ENCODE measurements at regions not wholly inside any gene's neighbourhood (a gene's known extent, or its start where the extent isn't known, plus 50 kb on each side); places are given as distances from the start of the nearest gene placed in this dataset.

DNA sequence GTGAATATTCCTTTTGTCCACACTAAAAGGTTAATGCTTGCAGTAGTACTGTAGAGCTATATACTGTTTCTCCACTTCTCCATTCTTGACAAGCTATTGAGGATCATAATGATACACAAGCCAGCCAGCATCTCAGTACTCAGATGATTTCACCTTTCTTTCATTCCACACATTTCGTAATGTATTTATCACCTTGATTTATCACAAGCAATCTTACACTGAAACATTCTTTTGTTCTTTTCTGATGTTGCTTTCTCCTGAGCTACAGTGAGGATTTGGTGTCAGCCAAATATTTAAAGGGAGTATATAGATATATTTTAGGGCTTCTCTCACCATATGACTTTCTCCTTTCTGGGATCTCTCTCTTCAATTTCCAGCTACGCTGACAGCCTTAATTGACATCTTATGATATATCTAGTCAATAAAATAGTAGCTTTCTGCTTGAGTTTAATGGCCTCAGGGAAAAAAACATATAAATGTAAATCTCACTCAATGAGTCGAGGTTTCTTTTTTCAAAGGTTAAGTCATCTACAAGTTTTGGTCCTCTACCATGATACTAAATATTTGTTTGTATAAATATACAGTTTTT, 1327.0 kb downstream of the NSUN3 start:
- no peak overlapping the region for H3K9ac ChIP-seq (ENCODE audit: low read length)
- no peak overlapping the region for H3K27ac ChIP-seq (ENCODE audit: low read depth, low read length)
- no peaks in the 10 kb centered on the region for H3K27me3 ChIP-seq (ENCODE audit: insufficient read depth, low read length)
- no peak for FAIRE-seq
- TF ChIP-seq, protein P1, sequence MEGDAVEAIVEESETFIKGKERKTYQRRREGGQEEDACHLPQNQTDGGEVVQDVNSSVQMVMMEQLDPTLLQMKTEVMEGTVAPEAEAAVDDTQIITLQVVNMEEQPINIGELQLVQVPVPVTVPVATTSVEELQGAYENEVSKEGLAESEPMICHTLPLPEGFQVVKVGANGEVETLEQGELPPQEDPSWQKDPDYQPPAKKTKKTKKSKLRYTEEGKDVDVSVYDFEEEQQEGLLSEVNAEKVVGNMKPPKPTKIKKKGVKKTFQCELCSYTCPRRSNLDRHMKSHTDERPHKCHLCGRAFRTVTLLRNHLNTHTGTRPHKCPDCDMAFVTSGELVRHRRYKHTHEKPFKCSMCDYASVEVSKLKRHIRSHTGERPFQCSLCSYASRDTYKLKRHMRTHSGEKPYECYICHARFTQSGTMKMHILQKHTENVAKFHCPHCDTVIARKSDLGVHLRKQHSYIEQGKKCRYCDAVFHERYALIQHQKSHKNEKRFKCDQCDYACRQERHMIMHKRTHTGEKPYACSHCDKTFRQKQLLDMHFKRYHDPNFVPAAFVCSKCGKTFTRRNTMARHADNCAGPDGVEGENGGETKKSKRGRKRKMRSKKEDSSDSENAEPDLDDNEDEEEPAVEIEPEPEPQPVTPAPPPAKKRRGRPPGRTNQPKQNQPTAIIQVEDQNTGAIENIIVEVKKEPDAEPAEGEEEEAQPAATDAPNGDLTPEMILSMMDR (IDR thresholded peaks at IDR 0.05; ENCODE audit: insufficient read depth, low read depth, low read length): no peak
- no peak for TF ChIP-seq EZH2 (IDR thresholded peaks at IDR 0.05; ENCODE audit: insufficient read depth, low read length)
- H3K79me2 ChIP-seq (ENCODE audit: insufficient read depth, low read length): no peaks in the 10 kb centered on the region
- no peak overlapping the region for H2AFZ ChIP-seq (ENCODE audit: low read depth, low read length)
- H3K27ac Mint-ChIP-seq (ENCODE audit: unreplicated experiment): no peak overlapping the region
- H3K36me3 Mint-ChIP-seq (ENCODE audit: low read depth, unreplicated experiment): no peaks in the 10 kb centered on the region
- H3K27me3 Mint-ChIP-seq (ENCODE audit: low read depth, unreplicated experiment): no peaks in the 10 kb centered on the region
- no peaks in the 10 kb centered on the region for H3K9me3 Mint-ChIP-seq (ENCODE audit: unreplicated experiment)
- H3K4me2 ChIP-seq (ENCODE audit: low read length): no peak overlapping the region
- no peak for DNase-seq (ENCODE audit: low read depth)
- H3K4me3 ChIP-seq (ENCODE audit: insufficient read depth, low read depth, low read length): no peak overlapping the region
- H3K4me3 Mint-ChIP-seq (ENCODE audit: unreplicated experiment): no peak overlapping the region
- H3K9me3 ChIP-seq (ENCODE audit: insufficient read depth, low read depth, low read length): no peaks in the 10 kb centered on the region
- H4K20me1 ChIP-seq (ENCODE audit: insufficient read depth, low read length): no peaks in the 10 kb centered on the region
- H3K36me3 ChIP-seq (ENCODE audit: insufficient read depth, low read length): no peaks in the 10 kb centered on the region
- no peaks in the 10 kb centered on the region for H3K4me1 Mint-ChIP-seq (ENCODE audit: low read depth, unreplicated experiment)
- H3K4me1 ChIP-seq (ENCODE audit: insufficient read depth, low read length): no peaks in the 10 kb centered on the region

DNA sequence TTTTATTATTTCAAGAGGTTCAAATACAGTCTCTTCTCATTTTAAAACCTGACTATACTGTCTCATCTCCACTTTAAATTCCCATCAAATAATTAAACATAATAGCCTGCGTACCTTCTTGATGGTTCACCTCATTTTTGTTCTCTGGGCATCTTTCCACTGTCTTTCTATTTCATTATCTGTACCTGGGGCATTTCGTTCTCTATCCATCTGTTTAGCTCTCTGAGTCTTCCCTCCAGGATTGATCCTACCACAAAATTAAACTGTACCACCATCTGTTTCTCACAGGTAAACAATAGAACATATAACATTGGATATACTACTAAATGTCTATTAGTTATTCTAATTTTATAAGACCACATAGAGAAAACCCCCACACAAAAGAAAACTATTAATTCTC, 1331.4 kb downstream of the NSUN3 start:
- H3K27me3 Mint-ChIP-seq (ENCODE audit: low read depth, unreplicated experiment): no peaks in the 10 kb centered on the region
- Histone ChIP-seq H3K4me1 (ENCODE audit: insufficient read depth, low read length) (no peaks in the 10 kb centered on the region), H2AFZ (ENCODE audit: low read depth, low read length) (no peak overlapping the region), H3K79me2 (ENCODE audit: insufficient read depth, low read length) (no peaks in the 10 kb centered on the region), H3K9me3 (ENCODE audit: insufficient read depth, low read depth, low read length) (no peaks in the 10 kb centered on the region), H3K27ac (ENCODE audit: low read depth, low read length) (no peak overlapping the region), H3K9ac (ENCODE audit: low read length) (no peak overlapping the region), H3K27me3 (ENCODE audit: insufficient read depth, low read length) (no peaks in the 10 kb centered on the region), H3K4me3 (ENCODE audit: insufficient read depth, low read depth, low read length) (no peak overlapping the region), H4K20me1 (ENCODE audit: insufficient read depth, low read length) (no peaks in the 10 kb centered on the region), H3K36me3 (ENCODE audit: insufficient read depth, low read length) (no peaks in the 10 kb centered on the region), H3K4me2 (ENCODE audit: low read length) (no peak overlapping the region)
- H3K4me3 Mint-ChIP-seq (ENCODE audit: unreplicated experiment): no peak overlapping the region
- no peak overlapping the region for H3K27ac Mint-ChIP-seq (ENCODE audit: unreplicated experiment)
- no peak for TF ChIP-seq EZH2 (IDR thresholded peaks at IDR 0.05; ENCODE audit: insufficient read depth, low read length)
- TF ChIP-seq, protein P1 (IDR thresholded peaks at IDR 0.05; ENCODE audit: insufficient read depth, low read depth, low read length): no peak
- DNase-seq (ENCODE audit: low read depth) (no peak), FAIRE-seq (no peak)
- H3K4me1 Mint-ChIP-seq (ENCODE audit: low read depth, unreplicated experiment): no peaks in the 10 kb centered on the region
- H3K36me3 Mint-ChIP-seq (ENCODE audit: low read depth, unreplicated experiment): no peaks in the 10 kb centered on the region
- no peaks in the 10 kb centered on the region for H3K9me3 Mint-ChIP-seq (ENCODE audit: unreplicated experiment)

DNA sequence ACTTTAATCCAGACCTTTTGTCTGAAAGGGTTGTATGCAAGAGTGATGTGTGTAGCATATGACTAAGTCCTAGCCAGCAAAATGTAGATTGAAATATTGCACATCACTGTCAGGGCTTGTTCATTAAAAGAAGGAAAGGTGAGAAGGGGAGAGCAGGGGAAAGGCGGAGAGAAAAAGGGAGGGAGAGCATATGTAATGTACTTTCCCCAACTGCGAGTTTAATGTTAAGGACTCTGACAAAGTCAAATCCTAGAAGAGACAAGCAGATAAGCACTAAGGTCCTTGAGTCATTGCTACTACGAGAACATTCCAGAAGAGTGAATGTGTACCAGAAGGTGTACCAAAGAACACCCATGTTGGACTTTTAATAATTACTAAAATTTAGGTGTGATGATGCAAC, 1336.7 kb downstream of the NSUN3 start:
- H3K9me3 Mint-ChIP-seq (ENCODE audit: unreplicated experiment): no peaks in the 10 kb centered on the region
- Histone ChIP-seq H2AFZ (ENCODE audit: low read depth, low read length) (no peak overlapping the region), H3K4me1 (ENCODE audit: insufficient read depth, low read length) (no peaks in the 10 kb centered on the region), H3K36me3 (ENCODE audit: insufficient read depth, low read length) (no peaks in the 10 kb centered on the region), H3K27ac (ENCODE audit: low read depth, low read length) (no peak overlapping the region), H3K4me2 (ENCODE audit: low read length) (no peak overlapping the region), H3K9me3 (ENCODE audit: insufficient read depth, low read depth, low read length) (no peaks in the 10 kb centered on the region), H3K4me3 (ENCODE audit: insufficient read depth, low read depth, low read length) (no peak overlapping the region), H3K27me3 (ENCODE audit: insufficient read depth, low read length) (no peaks in the 10 kb centered on the region), H4K20me1 (ENCODE audit: insufficient read depth, low read length) (no peaks in the 10 kb centered on the region), H3K9ac (ENCODE audit: low read length) (no peak overlapping the region), H3K79me2 (ENCODE audit: insufficient read depth, low read length) (no peaks in the 10 kb centered on the region)
- DNase-seq (ENCODE audit: low read depth) (no peak), FAIRE-seq (no peak)
- TF ChIP-seq, protein P1 (IDR thresholded peaks at IDR 0.05; ENCODE audit: insufficient read depth, low read depth, low read length): no peak
- no peak for TF ChIP-seq EZH2 (IDR thresholded peaks at IDR 0.05; ENCODE audit: insufficient read depth, low read length)
- H3K27ac Mint-ChIP-seq (ENCODE audit: unreplicated experiment): no peak overlapping the region
- H3K4me3 Mint-ChIP-seq (ENCODE audit: unreplicated experiment): no peak overlapping the region
- peaks cover 3% of the 10 kb centered on the region for H3K4me1 Mint-ChIP-seq (ENCODE audit: low read depth, unreplicated experiment)
- no peaks in the 10 kb centered on the region for H3K36me3 Mint-ChIP-seq (ENCODE audit: low read depth, unreplicated experiment)
- H3K27me3 Mint-ChIP-seq (ENCODE audit: low read depth, unreplicated experiment): no peaks in the 10 kb centered on the region

Data from astrocyte (in vitro differentiated cells and primary cell).